BJ (cell line): ENCODE measurements at regions not wholly inside any gene's neighbourhood (a gene's known extent, or its start where the extent isn't known, plus 50 kb on each side); places are given as distances from the start of the nearest gene placed in this dataset.

Source experiments
- CTCF ChIA-PET: fragments of 350-600 bp; formaldehyde crosslinking; extraction: SDS; loops from one replicate; lab custom pipeline; 2021; ENCODE audit warnings: antibody characterized with exemption, inconsistent platforms; lab: Yijun Ruan, JAX
- POLR2A ChIA-PET: fragments of 300-600 bp; sonication (Branson Sonifier 250); formaldehyde crosslinking; extraction: SDS; loops from one replicate; lab custom pipeline; 2021; ENCODE audit warnings: antibody characterized with exemption; lab: Charles Lee
- DNase-seq: peaks from one replicate; pipeline ENCODE4 v3.0.0-alpha.2; 2011; ENCODE audit warnings: low read depth
- H3K27me3 ChIP-seq: 2 replicates; pipeline ENCODE4 v1.6.0; 2011; ENCODE audit warnings: low read length; ENCODE audit not compliant: control insufficient read depth, insufficient read depth
- H3K36me3 ChIP-seq: 2 replicates; pipeline ENCODE4 v1.5.1; 2011; ENCODE audit warnings: low read length; ENCODE audit not compliant: control insufficient read depth, insufficient read depth
- H3K4me3 ChIP-seq: 2 replicates; pipeline ENCODE4 v1.5.1; 2011; ENCODE audit warnings: low read depth, mild to moderate bottlenecking, control low read depth, low read length
- TF ChIP-seq, protein P1 (sequence below): IDR thresholded peaks from 2 replicates; pipeline ENCODE4 v1.5.1; 2011; ENCODE audit warnings: low read depth, mild to moderate bottlenecking, control low read depth, inconsistent platforms, low read length, moderate library complexity; ENCODE audit not compliant: insufficient read depth

DNA sequence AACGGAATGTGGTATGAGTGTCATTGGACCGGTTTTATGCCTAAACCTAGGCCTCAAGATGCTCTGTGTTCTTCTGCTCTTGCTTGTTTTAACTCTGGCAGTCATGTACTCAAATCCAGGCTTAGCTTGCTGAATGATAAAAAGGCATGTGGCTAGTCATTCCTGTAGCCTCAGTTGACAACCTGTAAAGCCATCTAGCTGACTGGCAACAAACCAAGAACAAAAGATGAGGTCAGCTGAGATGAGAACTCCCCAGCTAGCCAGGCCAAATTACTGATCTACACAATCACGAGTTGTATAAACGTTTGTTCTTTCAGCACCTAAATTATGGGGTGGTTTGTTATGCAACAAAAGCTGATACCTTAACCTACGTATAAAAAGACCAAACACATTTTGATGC lies 1406.0 kb upstream of the CDH8 start:
- no peaks in the 10 kb centered on the region for H3K27me3 ChIP-seq
- CTCF ChIA-PET = no interaction called here

GRCh38 chr16:63426275-63426870 lies 1390.1 kb upstream of the CDH8 start:
- H3K36me3 ChIP-seq = no peaks in the 10 kb centered on the region
- POLR2A ChIA-PET = no interaction called here
- no peak overlapping the region for H3K4me3 ChIP-seq
- TF ChIP-seq, protein P1, sequence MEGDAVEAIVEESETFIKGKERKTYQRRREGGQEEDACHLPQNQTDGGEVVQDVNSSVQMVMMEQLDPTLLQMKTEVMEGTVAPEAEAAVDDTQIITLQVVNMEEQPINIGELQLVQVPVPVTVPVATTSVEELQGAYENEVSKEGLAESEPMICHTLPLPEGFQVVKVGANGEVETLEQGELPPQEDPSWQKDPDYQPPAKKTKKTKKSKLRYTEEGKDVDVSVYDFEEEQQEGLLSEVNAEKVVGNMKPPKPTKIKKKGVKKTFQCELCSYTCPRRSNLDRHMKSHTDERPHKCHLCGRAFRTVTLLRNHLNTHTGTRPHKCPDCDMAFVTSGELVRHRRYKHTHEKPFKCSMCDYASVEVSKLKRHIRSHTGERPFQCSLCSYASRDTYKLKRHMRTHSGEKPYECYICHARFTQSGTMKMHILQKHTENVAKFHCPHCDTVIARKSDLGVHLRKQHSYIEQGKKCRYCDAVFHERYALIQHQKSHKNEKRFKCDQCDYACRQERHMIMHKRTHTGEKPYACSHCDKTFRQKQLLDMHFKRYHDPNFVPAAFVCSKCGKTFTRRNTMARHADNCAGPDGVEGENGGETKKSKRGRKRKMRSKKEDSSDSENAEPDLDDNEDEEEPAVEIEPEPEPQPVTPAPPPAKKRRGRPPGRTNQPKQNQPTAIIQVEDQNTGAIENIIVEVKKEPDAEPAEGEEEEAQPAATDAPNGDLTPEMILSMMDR = no peak
- no peaks in the 10 kb centered on the region for H3K27me3 ChIP-seq
- CTCF ChIA-PET = no interaction called here
- no peak for DNase-seq

More for the DNA sequence above, 1406.0 kb upstream of the CDH8 start:
- POLR2A ChIA-PET = no interaction called here
- H3K4me3 ChIP-seq = no peak overlapping the region
- no peak for DNase-seq
- H3K36me3 ChIP-seq = no peaks in the 10 kb centered on the region
- TF ChIP-seq, protein P1 = no peak

- TF ChIP-seq, protein P1 = no peak
- CTCF ChIA-PET = interaction anchor here (0.6 kb wide), 1 partner anchor 552 kb away, joined by 3 read pairs; no protein-coding TSS in a partner anchor
- POLR2A ChIA-PET = no interaction called here
- Histone ChIP-seq H3K4me3 (no peak overlapping the region), H3K36me3 (no peaks in the 10 kb centered on the region), H3K27me3 (no peaks in the 10 kb centered on the region)
- DNase-seq = no peak
Measured at GRCh38 chr16:63422715-63423114, 1386.5 kb upstream of the CDH8 start.

DNA sequence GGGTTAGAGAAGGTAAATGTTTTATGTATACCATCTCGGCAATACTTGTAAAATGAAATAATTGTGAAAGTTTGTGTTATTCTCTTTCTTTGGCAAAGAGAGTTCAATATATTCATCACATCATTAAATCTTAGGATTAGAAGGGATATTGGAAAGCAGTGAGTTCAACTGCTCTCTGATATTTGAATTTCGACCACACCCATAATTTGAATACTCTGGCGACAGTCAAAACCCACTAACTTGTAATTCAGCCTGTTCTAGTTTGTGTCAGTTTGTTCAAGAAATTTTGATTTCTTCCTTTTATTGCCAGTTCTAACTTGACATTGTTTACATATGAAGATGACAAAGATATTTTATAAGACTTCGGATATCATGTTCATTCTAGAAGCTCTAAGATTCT lies 1380.5 kb upstream of the CDH8 start:
- Histone ChIP-seq H3K27me3 (no peaks in the 10 kb centered on the region), H3K36me3 (no peaks in the 10 kb centered on the region), H3K4me3 (no peak overlapping the region)
- DNase-seq = no peak
- CTCF ChIA-PET = no interaction called here
- TF ChIP-seq, protein P1 = no peak
- POLR2A ChIA-PET = no interaction called here

DNA sequence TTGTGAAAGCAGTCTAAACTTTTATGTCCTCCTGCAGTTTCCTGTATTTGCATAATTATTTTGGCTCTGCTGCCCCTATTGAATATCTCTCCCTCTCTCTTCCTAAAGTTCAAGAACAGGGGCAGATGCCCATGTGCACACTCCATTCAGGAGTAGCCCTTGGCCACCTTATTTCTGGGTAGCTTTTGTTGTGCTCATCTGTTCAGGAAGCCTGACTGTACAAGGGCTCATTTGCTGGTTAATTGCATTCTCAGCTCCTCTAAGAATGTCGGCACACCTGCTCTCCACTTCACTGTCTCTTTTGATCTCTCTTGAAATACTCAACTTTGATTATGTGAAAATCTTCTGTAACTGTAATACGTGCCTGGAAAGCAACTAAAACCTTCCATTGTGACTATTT lies 1378.8 kb upstream of the CDH8 start:
- H3K27me3 ChIP-seq = no peaks in the 10 kb centered on the region
- TF ChIP-seq, protein P1 = no peak
- POLR2A ChIA-PET = no interaction called here
- no peak overlapping the region for H3K4me3 ChIP-seq
- DNase-seq = no peak
- CTCF ChIA-PET = no interaction called here
- no peaks in the 10 kb centered on the region for H3K36me3 ChIP-seq
